Naive thymus-derived CD4-positive, alpha-beta T cell (primary cell): ENCODE measurements at regions not wholly inside any gene's neighbourhood (a gene's known extent, or its start where the extent isn't known, plus 50 kb on each side); places are given as distances from the start of the nearest gene placed in this dataset.

Source experiments
- ATAC-seq: fragments of 150-1000 bp; cut with Tn5 transposase; 2 replicates; pipeline ENCODE4 v1.10.0; 2021; ENCODE audit warnings: mild to moderate bottlenecking, moderate library complexity
- CTCF ChIA-PET: fragments of 350-600 bp; sonication (Branson Sonifier 250); formaldehyde crosslinking; loops from one replicate; lab custom pipeline; 2021; ENCODE audit warnings: antibody characterized with exemption; lab: Charles Lee
- POLR2A ChIA-PET: fragments of 350-600 bp; sonication (Branson Sonifier 250); formaldehyde crosslinking; loops from one replicate; lab custom pipeline; 2021; ENCODE audit warnings: antibody characterized with exemption, inconsistent platforms; lab: Charles Lee
- DNase-seq, 9 donors: peaks; one replicate each; pipeline versions ENCODE4 v3.0.0 to v3.0.0-alpha.2; 2020 to 2022; ENCODE audit warnings: mixed read lengths in 1 of 9
- H3K27ac ChIP-seq: one replicate; pipeline ENCODE4 v1.7.0; 2013; ENCODE audit warnings: mild to moderate bottlenecking, low read depth, low read length, moderate library complexity
- H3K27me3 ChIP-seq, 2 donors: one replicate each; pipeline ENCODE4 v1.7.0; 2013; ENCODE audit warnings: low read length in 2 of 2, mild to moderate bottlenecking in 2 of 2, moderate library complexity in 2 of 2; ENCODE audit not compliant: control insufficient read depth in 2 of 2, insufficient read depth in 2 of 2
- H3K36me3 ChIP-seq, 3 experiments: 1 replicate in 2 of 3; 2 replicates in 1 of 3; pipeline ENCODE4 v1.7.0; 2013; ENCODE audit warnings: low read length in 3 of 3, mild to moderate bottlenecking in 3 of 3, moderate library complexity in 1 of 3; ENCODE audit not compliant: insufficient read depth in 3 of 3, control insufficient read depth in 2 of 3
- H3K4me1 ChIP-seq, 2 donors: one replicate each; pipeline ENCODE4 v1.7.0; 2013; ENCODE audit warnings: low read length in 2 of 2, mild to moderate bottlenecking in 2 of 2, moderate library complexity in 1 of 2; ENCODE audit not compliant: control insufficient read depth in 2 of 2, insufficient read depth in 2 of 2
- H3K4me3 ChIP-seq: 2 replicates; pipeline ENCODE4 v1.7.0; 2013; ENCODE audit warnings: mild to moderate bottlenecking, low read length
- H3K9me3 ChIP-seq, 3 experiments: 1 replicate in 2 of 3; 2 replicates in 1 of 3; pipeline ENCODE4 v1.7.0; 2013; ENCODE audit warnings: low read length in 3 of 3; ENCODE audit not compliant: control insufficient read depth in 2 of 3
- H3K27ac Mint-ChIP-seq, 9 donors: one replicate each; pipeline ENCODE4 v1.8.0; 2020 to 2022; ENCODE audit warnings: mixed read lengths in 9 of 9, mild to moderate bottlenecking in 8 of 9, moderate library complexity in 5 of 9, inconsistent platforms in 2 of 9
- H3K27me3 Mint-ChIP-seq, 5 donors: one replicate each; pipeline ENCODE4 v1.8.0; 2021 to 2022; ENCODE audit warnings: mixed read lengths in 5 of 5, mild to moderate bottlenecking in 1 of 5
- H3K36me3 Mint-ChIP-seq, 5 donors: one replicate each; pipeline ENCODE4 v1.8.0; 2020 to 2022; ENCODE audit warnings: mixed read lengths in 5 of 5, mild to moderate bottlenecking in 3 of 5, inconsistent platforms in 1 of 5
- H3K4me1 Mint-ChIP-seq, 7 donors: one replicate each; pipeline ENCODE4 v1.8.0; 2020 to 2022; ENCODE audit warnings: mixed read lengths in 7 of 7, mild to moderate bottlenecking in 3 of 7, inconsistent platforms in 1 of 7
- H3K4me3 Mint-ChIP-seq, 10 donors: one replicate each; pipeline ENCODE4 v1.8.0; 2020 to 2022; ENCODE audit warnings: mild to moderate bottlenecking in 10 of 10, mixed read lengths in 10 of 10, moderate library complexity in 6 of 10, inconsistent platforms in 2 of 10
- H3K9me3 Mint-ChIP-seq, 11 donors: one replicate each; pipeline ENCODE4 v1.8.0; 2020 to 2022; ENCODE audit warnings: mixed read lengths in 11 of 11, mild to moderate bottlenecking in 4 of 11, inconsistent platforms in 1 of 11, moderate library complexity in 1 of 11
- intact Hi-C, 2 donors: fragments of 100-400 bp; cut with micrococcal nuclease; formaldehyde crosslinking; loops; one replicate each; pipeline ENCODE4 v1.15.1; 2023

- H3K36me3 ChIP-seq, result no peaks in the 10 kb centered on the region
- ChIA-PET CTCF (no interaction called here), POLR2A (no interaction called here)
- H3K36me3 Mint-ChIP-seq, result no peaks in the 10 kb centered on the region
- H3K27ac ChIP-seq, result no peak overlapping the region
- H3K4me3 ChIP-seq, result no peak overlapping the region
- DNase-seq (no peak), ATAC-seq (no peak)
- no peaks in the 10 kb centered on the region for H3K27me3 ChIP-seq
- H3K27me3 Mint-ChIP-seq, result no peaks in the 10 kb centered on the region
- no peaks in the 10 kb centered on the region for H3K4me1 ChIP-seq
- intact Hi-C loops, result no loop called here
- no peak overlapping the region for H3K4me3 Mint-ChIP-seq
- no peaks in the 10 kb centered on the region for H3K4me1 Mint-ChIP-seq
- no peak overlapping the region for H3K27ac Mint-ChIP-seq
- peaks cover 0 to 5% (median 0%) of the 10 kb centered on the region in 11 donors for H3K9me3 Mint-ChIP-seq
- H3K9me3 ChIP-seq, result no peaks in the 10 kb centered on the region
Measured at GRCh38 chr7:79673421-79673820, 220.0 kb upstream of the MAGI2 start.

- Histone ChIP-seq H3K9me3 (no peaks in the 10 kb centered on the region), H3K4me1 (no peaks in the 10 kb centered on the region), H3K27ac (no peak overlapping the region), H3K36me3 (no peaks in the 10 kb centered on the region), H3K4me3 (no peak overlapping the region), H3K27me3 (no peaks in the 10 kb centered on the region)
- no peak for DNase-seq
- Mint-ChIP-seq H3K36me3 (no peaks in the 10 kb centered on the region), H3K27me3 (no peaks in the 10 kb centered on the region), H3K9me3 (peaks cover 0 to 10% (median 3%) of the 10 kb centered on the region in 11 donors), H3K4me3 (no peak overlapping the region), H3K4me1 (no peaks in the 10 kb centered on the region), H3K27ac (no peak overlapping the region)
- POLR2A ChIA-PET, result no interaction called here
- ATAC-seq, result no peak
- CTCF ChIA-PET, result no interaction called here
- intact Hi-C loops, result loop anchor here in 1 of 2 donors (10.0 kb wide), 1 partner anchor 63 kb away; no protein-coding TSS in a partner anchor
Measured at GRCh38 chr7:79668292-79668691, 214.8 kb upstream of the MAGI2 start.

GRCh38 chr7:79666472-79666871 lies 213.0 kb upstream of the MAGI2 start:
- H3K4me3 ChIP-seq, result no peak overlapping the region
- intact Hi-C loops, result loop anchor here in 1 of 2 donors (10.0 kb wide), 1 partner anchor 62 kb away; no protein-coding TSS in a partner anchor
- H3K9me3 ChIP-seq, result no peaks in the 10 kb centered on the region
- H3K36me3 ChIP-seq, result no peaks in the 10 kb centered on the region
- Mint-ChIP-seq H3K36me3 (no peaks in the 10 kb centered on the region), H3K27ac (no peak overlapping the region), H3K4me1 (no peaks in the 10 kb centered on the region), H3K27me3 (no peaks in the 10 kb centered on the region), H3K4me3 (no peak overlapping the region), H3K9me3 (peaks cover 0 to 10% (median 3%) of the 10 kb centered on the region in 11 donors)
- DNase-seq, result no peak
- CTCF ChIA-PET, result no interaction called here
- H3K27me3 ChIP-seq, result no peaks in the 10 kb centered on the region
- no peak for ATAC-seq
- POLR2A ChIA-PET, result no interaction called here
- H3K4me1 ChIP-seq, result no peaks in the 10 kb centered on the region
- no peak overlapping the region for H3K27ac ChIP-seq

GRCh38 chr7:79664884-79665676 lies 211.6 kb upstream of the MAGI2 start:
- Histone ChIP-seq H3K4me3 (no peak overlapping the region), H3K27ac (no peak overlapping the region), H3K4me1 (no peaks in the 10 kb centered on the region), H3K9me3 (no peaks in the 10 kb centered on the region), H3K27me3 (no peaks in the 10 kb centered on the region), H3K36me3 (no peaks in the 10 kb centered on the region)
- intact Hi-C loops, result loop anchor here in 1 of 2 donors (10.0 kb wide), 1 partner anchor 60 kb away; no protein-coding TSS in a partner anchor
- Mint-ChIP-seq H3K9me3 (peaks cover 0 to 10% (median 3%) of the 10 kb centered on the region in 11 donors), H3K27ac (no peak overlapping the region), H3K4me1 (no peaks in the 10 kb centered on the region), H3K4me3 (no peak overlapping the region), H3K36me3 (no peaks in the 10 kb centered on the region), H3K27me3 (no peaks in the 10 kb centered on the region)
- ATAC-seq (no peak), DNase-seq (no peak)
- ChIA-PET POLR2A (no interaction called here), CTCF (no interaction called here)

- Mint-ChIP-seq H3K4me1 (no peaks in the 10 kb centered on the region), H3K9me3 (peaks cover 0 to 6% (median 0%) of the 10 kb centered on the region in 11 donors), H3K36me3 (no peaks in the 10 kb centered on the region), H3K27me3 (no peaks in the 10 kb centered on the region), H3K4me3 (no peak overlapping the region), H3K27ac (no peak overlapping the region)
- Histone ChIP-seq H3K4me1 (no peaks in the 10 kb centered on the region), H3K27ac (no peak overlapping the region), H3K36me3 (no peaks in the 10 kb centered on the region), H3K4me3 (no peak overlapping the region), H3K27me3 (no peaks in the 10 kb centered on the region), H3K9me3 (no peaks in the 10 kb centered on the region)
- intact Hi-C loops, result no loop called here
- DNase-seq (no peak), ATAC-seq (no peak)
- CTCF ChIA-PET, result no interaction called here
- POLR2A ChIA-PET, result no interaction called here
Measured at GRCh38 chr7:79658304-79658703, 204.8 kb upstream of the MAGI2 start.

- H3K4me3 ChIP-seq, result no peak overlapping the region
- no peak overlapping the region for H3K4me3 Mint-ChIP-seq
- H3K27me3 Mint-ChIP-seq, result no peaks in the 10 kb centered on the region
- H3K9me3 Mint-ChIP-seq, result peaks cover 0 to 3% (median 0%) of the 10 kb centered on the region in 11 donors
- no peaks in the 10 kb centered on the region for H3K36me3 ChIP-seq
- DNase-seq (no peak), ATAC-seq (no peak)
- intact Hi-C loops, result no loop called here
- no peaks in the 10 kb centered on the region for H3K4me1 ChIP-seq
- no peaks in the 10 kb centered on the region for H3K27me3 ChIP-seq
- no peaks in the 10 kb centered on the region for H3K9me3 ChIP-seq
- H3K4me1 Mint-ChIP-seq, result no peaks in the 10 kb centered on the region
- ChIA-PET POLR2A (no interaction called here), CTCF (no interaction called here)
- H3K36me3 Mint-ChIP-seq, result no peaks in the 10 kb centered on the region
- no peak overlapping the region for H3K27ac ChIP-seq
- no peak overlapping the region for H3K27ac Mint-ChIP-seq
Measured at GRCh38 chr7:79653136-79653631, 199.7 kb upstream of the MAGI2 start.

- Histone ChIP-seq H3K4me1 (no peaks in the 10 kb centered on the region), H3K27me3 (no peaks in the 10 kb centered on the region), H3K9me3 (no peaks in the 10 kb centered on the region), H3K4me3 (no peak overlapping the region), H3K36me3 (no peaks in the 10 kb centered on the region), H3K27ac (no peak overlapping the region)
- H3K27ac Mint-ChIP-seq, result no peak overlapping the region
- no peaks in the 10 kb centered on the region for H3K36me3 Mint-ChIP-seq
- intact Hi-C loops, result no loop called here
- CTCF ChIA-PET, result no interaction called here
- ATAC-seq, result no peak
- no peak overlapping the region for H3K4me3 Mint-ChIP-seq
- POLR2A ChIA-PET, result no interaction called here
- H3K9me3 Mint-ChIP-seq, result peaks cover 0 to 3% (median 0%) of the 10 kb centered on the region in 11 donors
- no peaks in the 10 kb centered on the region for H3K4me1 Mint-ChIP-seq
- DNase-seq, result no peak
- H3K27me3 Mint-ChIP-seq, result peaks cover 0 to 5% (median 0%) of the 10 kb centered on the region in 5 donors
Measured at GRCh38 chr7:79652619-79653018, 199.2 kb upstream of the MAGI2 start.
